ENCODE measurements at regions not wholly inside any gene's neighbourhood (a gene's known extent, or its start where the extent isn't known, plus 50 kb on each side); places are given as distances from the start of the nearest gene placed in this dataset.

DNA sequence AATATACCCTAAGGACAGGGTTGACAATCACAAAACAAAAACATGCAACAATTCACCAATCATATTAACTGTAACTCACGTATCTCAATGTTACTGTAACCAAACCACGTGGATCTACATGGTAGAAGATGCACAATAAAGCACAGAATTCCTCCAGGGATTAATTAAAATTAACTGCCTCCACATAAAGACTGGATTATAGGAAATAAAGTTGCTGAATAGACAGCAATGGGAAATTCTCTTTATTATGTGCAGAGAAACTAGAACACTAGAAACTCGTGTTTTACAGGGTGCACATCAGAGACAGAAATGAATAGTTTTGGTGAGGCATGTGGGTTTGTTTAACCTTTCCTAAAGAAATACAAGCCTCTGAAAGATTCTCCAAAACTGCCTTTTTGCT, 696.3 kb downstream of the EPHA3 start:
- no CpG with 5 or more reads among the region's 3 CpGs for WGBS, 2 donors (ENCODE audit: extremely low coverage in 2 of 2, insufficient read length in 2 of 2, insufficient replicate concordance in 1 of 2)
- H4K8ac ChIP-seq (ENCODE audit: low read depth, low read length), result no peak overlapping the region
- no peak overlapping the region for H3K18ac ChIP-seq (ENCODE audit: low read length)

DNA sequence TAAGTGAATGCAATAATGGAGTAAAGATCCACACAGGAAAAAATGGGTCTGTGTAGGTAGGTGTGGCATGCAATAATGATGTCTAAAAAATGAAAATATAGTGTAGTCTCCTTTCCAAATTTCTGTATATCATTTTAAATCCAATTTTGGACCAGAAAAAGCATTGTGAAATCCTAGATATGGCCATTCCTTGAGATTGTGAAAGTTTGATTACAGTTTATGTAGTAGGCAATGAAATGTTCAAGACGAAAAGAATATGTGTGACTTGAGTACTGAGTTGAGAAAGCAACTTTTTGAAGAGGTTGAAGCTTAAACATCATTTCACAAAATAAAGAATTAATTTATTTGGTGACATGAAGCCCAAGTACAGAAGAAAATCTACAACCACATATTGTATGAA, 698.7 kb downstream of the EPHA3 start:
- Histone ChIP-seq H2BK15ac (ENCODE audit: low read length) (no peak overlapping the region), H3K23ac (ENCODE audit: low read depth, low read length, poor library complexity) (no peak overlapping the region), H3K4me3 (ENCODE audit: low read length in 2 of 2) (no peak overlapping the region), H2BK120ac (ENCODE audit: low read depth, low read length) (no peak overlapping the region), H3K27me3 (ENCODE audit: control insufficient read depth in 3 of 3, insufficient read depth in 3 of 3, low read depth in 1 of 3, low read length in 3 of 3) (no peaks in the 10 kb centered on the region), H3K14ac (ENCODE audit: low read length) (no peak overlapping the region), H3K9ac (ENCODE audit: low read depth, low read length, poor library complexity) (no peak overlapping the region), H3K36me3 (replicated peaks in 1 of 2; ENCODE audit: control insufficient read depth in 2 of 2, insufficient read depth in 2 of 2, low read length in 2 of 2) (no peaks in the 10 kb centered on the region), H2BK12ac (ENCODE audit: low read length) (no peak overlapping the region), H3K4ac (ENCODE audit: low read length) (no peak overlapping the region), H3K27ac (replicated peaks; ENCODE audit: low read length) (no peak overlapping the region), H4K8ac (ENCODE audit: low read depth, low read length) (no peak overlapping the region), H2AFZ (ENCODE audit: low read length) (no peak overlapping the region), H3K79me1 (ENCODE audit: low read depth, low read length) (no peaks in the 10 kb centered on the region), H3K4me2 (ENCODE audit: insufficient read depth, low read length, poor library complexity, severe bottlenecking) (no peak overlapping the region), H2BK5ac (ENCODE audit: low read length) (no peak overlapping the region), H3K4me1 (ENCODE audit: control insufficient read depth in 2 of 2, insufficient read depth in 1 of 2, low read depth in 1 of 2, low read length in 2 of 2) (no peaks in the 10 kb centered on the region), H3K18ac (ENCODE audit: low read length) (no peak overlapping the region), H4K91ac (ENCODE audit: low read depth, low read length, poor library complexity) (no peak overlapping the region), H2AK5ac (ENCODE audit: low read depth, low read length) (no peak overlapping the region), H3K9me3 (replicated peaks in 1 of 2; ENCODE audit: control insufficient read depth in 2 of 2, insufficient read depth in 1 of 2, low read depth in 1 of 2, low read length in 2 of 2) (no peaks in the 10 kb centered on the region)
- no CpG with 5 or more reads among the region's 1 CpG for WGBS, 2 donors (ENCODE audit: extremely low coverage in 2 of 2, insufficient read length in 2 of 2, insufficient replicate concordance in 1 of 2)
- DNase-seq (ENCODE audit: low spot score), result no peak

More for the DNA sequence above, 696.3 kb downstream of the EPHA3 start:
- Histone ChIP-seq H3K9ac (ENCODE audit: low read depth, low read length, poor library complexity) (no peak overlapping the region), H2BK12ac (ENCODE audit: low read length) (no peak overlapping the region), H3K4me3 (ENCODE audit: low read length in 2 of 2) (no peak overlapping the region), H3K4me2 (ENCODE audit: insufficient read depth, low read length, poor library complexity, severe bottlenecking) (no peak overlapping the region), H4K91ac (ENCODE audit: low read depth, low read length, poor library complexity) (no peak overlapping the region), H3K4me1 (ENCODE audit: control insufficient read depth in 2 of 2, insufficient read depth in 1 of 2, low read depth in 1 of 2, low read length in 2 of 2) (no peaks in the 10 kb centered on the region), H2AK5ac (ENCODE audit: low read depth, low read length) (no peak overlapping the region), H3K79me1 (ENCODE audit: low read depth, low read length) (no peaks in the 10 kb centered on the region), H2BK15ac (ENCODE audit: low read length) (no peak overlapping the region), H3K14ac (ENCODE audit: low read length) (no peak overlapping the region), H2BK5ac (ENCODE audit: low read length) (no peak overlapping the region), H3K23ac (ENCODE audit: low read depth, low read length, poor library complexity) (no peak overlapping the region), H2BK120ac (ENCODE audit: low read depth, low read length) (no peak overlapping the region), H3K27me3 (ENCODE audit: control insufficient read depth in 3 of 3, insufficient read depth in 3 of 3, low read depth in 1 of 3, low read length in 3 of 3) (no peaks in the 10 kb centered on the region), H3K9me3 (replicated peaks in 1 of 2; ENCODE audit: control insufficient read depth in 2 of 2, insufficient read depth in 1 of 2, low read depth in 1 of 2, low read length in 2 of 2) (no peaks in the 10 kb centered on the region), H2AFZ (ENCODE audit: low read length) (no peak overlapping the region), H3K4ac (ENCODE audit: low read length) (no peak overlapping the region), H3K36me3 (replicated peaks in 1 of 2; ENCODE audit: control insufficient read depth in 2 of 2, insufficient read depth in 2 of 2, low read length in 2 of 2) (no peaks in the 10 kb centered on the region), H3K27ac (replicated peaks; ENCODE audit: low read length) (no peak overlapping the region)
- no peak for DNase-seq (ENCODE audit: low spot score)

DNA sequence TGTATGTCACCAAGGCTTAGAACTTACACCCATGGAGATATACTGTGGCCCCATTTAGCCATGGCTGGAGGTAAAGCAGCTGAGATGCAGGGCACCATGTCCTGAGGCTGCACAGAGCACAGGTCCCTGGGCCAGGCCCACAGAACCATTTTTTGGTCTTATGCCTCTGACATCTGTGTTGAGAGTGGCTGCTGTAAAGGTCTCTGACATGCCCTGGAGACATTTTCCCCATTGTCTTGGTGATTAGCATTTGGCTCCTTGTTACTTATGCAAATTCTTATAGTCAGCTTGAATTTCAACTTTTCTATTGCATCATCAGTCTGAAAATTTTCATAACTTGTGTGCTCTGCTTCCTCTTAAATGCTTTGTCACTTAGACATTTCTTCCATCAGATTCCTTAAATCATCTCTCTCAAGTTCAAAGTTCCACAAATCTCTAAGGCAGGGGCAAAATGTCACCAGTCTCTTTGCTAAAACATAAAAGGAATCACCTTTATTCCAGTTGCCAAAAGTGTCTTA, 701.3 kb downstream of the EPHA3 start:
- Histone ChIP-seq H2BK15ac (ENCODE audit: low read length) (no peak overlapping the region), H2AFZ (ENCODE audit: low read length) (no peak overlapping the region), H4K91ac (ENCODE audit: low read depth, low read length, poor library complexity) (no peak overlapping the region), H3K27me3 (ENCODE audit: control insufficient read depth in 3 of 3, insufficient read depth in 3 of 3, low read depth in 1 of 3, low read length in 3 of 3) (no peaks in the 10 kb centered on the region), H3K27ac (replicated peaks; ENCODE audit: low read length) (no peak overlapping the region), H3K18ac (ENCODE audit: low read length) (no peak overlapping the region), H2BK5ac (ENCODE audit: low read length) (no peak overlapping the region), H3K14ac (ENCODE audit: low read length) (no peak overlapping the region), H2AK5ac (ENCODE audit: low read depth, low read length) (no peak overlapping the region), H3K4ac (ENCODE audit: low read length) (no peak overlapping the region), H4K8ac (ENCODE audit: low read depth, low read length) (no peak overlapping the region), H3K36me3 (replicated peaks in 1 of 2; ENCODE audit: control insufficient read depth in 2 of 2, insufficient read depth in 2 of 2, low read length in 2 of 2) (no peaks in the 10 kb centered on the region), H3K9me3 (replicated peaks in 1 of 2; ENCODE audit: control insufficient read depth in 2 of 2, insufficient read depth in 1 of 2, low read depth in 1 of 2, low read length in 2 of 2) (no peaks in the 10 kb centered on the region), H3K4me3 (ENCODE audit: low read length in 2 of 2) (no peak overlapping the region), H2BK120ac (ENCODE audit: low read depth, low read length) (no peak overlapping the region), H3K23ac (ENCODE audit: low read depth, low read length, poor library complexity) (no peak overlapping the region), H3K4me1 (ENCODE audit: control insufficient read depth in 2 of 2, insufficient read depth in 1 of 2, low read depth in 1 of 2, low read length in 2 of 2) (no peaks in the 10 kb centered on the region), H3K79me1 (ENCODE audit: low read depth, low read length) (no peaks in the 10 kb centered on the region), H3K4me2 (ENCODE audit: insufficient read depth, low read length, poor library complexity, severe bottlenecking) (no peak overlapping the region), H3K9ac (ENCODE audit: low read depth, low read length, poor library complexity) (no peak overlapping the region), H2BK12ac (ENCODE audit: low read length) (no peak overlapping the region)
- no peak for DNase-seq (ENCODE audit: low spot score)

DNA sequence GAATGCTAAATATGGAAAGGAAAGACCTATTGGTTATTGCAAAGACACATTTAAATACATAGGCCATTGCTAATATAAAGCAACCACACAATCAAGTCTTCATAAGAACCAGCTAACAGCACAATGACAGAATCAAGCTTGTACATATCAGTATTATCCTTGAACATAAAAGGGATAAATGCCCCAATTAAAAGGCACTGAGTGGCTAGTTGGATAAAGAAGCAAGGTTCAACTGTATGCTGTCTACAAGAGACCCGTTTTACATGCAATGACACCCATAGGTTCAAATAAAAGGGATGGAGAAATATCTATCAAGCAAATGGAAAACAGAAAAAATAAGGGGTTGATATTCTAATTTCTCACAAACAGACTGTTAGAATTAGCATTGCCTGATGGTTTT, 706.1 kb downstream of the EPHA3 start:
- Histone ChIP-seq H3K4me3 (ENCODE audit: low read length in 2 of 2) (no peak overlapping the region), H3K4ac (ENCODE audit: low read length) (no peak overlapping the region), H3K23ac (ENCODE audit: low read depth, low read length, poor library complexity) (no peak overlapping the region), H4K91ac (ENCODE audit: low read depth, low read length, poor library complexity) (no peak overlapping the region), H3K9ac (ENCODE audit: low read depth, low read length, poor library complexity) (no peak overlapping the region), H3K18ac (ENCODE audit: low read length) (no peak overlapping the region), H2BK15ac (ENCODE audit: low read length) (no peak overlapping the region), H3K14ac (ENCODE audit: low read length) (no peak overlapping the region), H2AFZ (ENCODE audit: low read length) (no peak overlapping the region), H2BK12ac (ENCODE audit: low read length) (no peak overlapping the region), H3K27me3 (ENCODE audit: control insufficient read depth in 3 of 3, insufficient read depth in 3 of 3, low read depth in 1 of 3, low read length in 3 of 3) (no peaks in the 10 kb centered on the region), H3K36me3 (replicated peaks in 1 of 2; ENCODE audit: control insufficient read depth in 2 of 2, insufficient read depth in 2 of 2, low read length in 2 of 2) (no peaks in the 10 kb centered on the region), H3K4me2 (ENCODE audit: insufficient read depth, low read length, poor library complexity, severe bottlenecking) (no peak overlapping the region), H3K9me3 (replicated peaks in 1 of 2; ENCODE audit: control insufficient read depth in 2 of 2, insufficient read depth in 1 of 2, low read depth in 1 of 2, low read length in 2 of 2) (no peaks in the 10 kb centered on the region), H2AK5ac (ENCODE audit: low read depth, low read length) (no peak overlapping the region), H3K4me1 (ENCODE audit: control insufficient read depth in 2 of 2, insufficient read depth in 1 of 2, low read depth in 1 of 2, low read length in 2 of 2) (no peaks in the 10 kb centered on the region), H2BK120ac (ENCODE audit: low read depth, low read length) (no peak overlapping the region), H2BK5ac (ENCODE audit: low read length) (no peak overlapping the region), H3K79me1 (ENCODE audit: low read depth, low read length) (no peaks in the 10 kb centered on the region), H4K8ac (ENCODE audit: low read depth, low read length) (no peak overlapping the region), H3K27ac (replicated peaks; ENCODE audit: low read length) (no peak overlapping the region)
- DNase-seq (ENCODE audit: low spot score), result no peak
- no CpG with 5 or more reads among the region's 1 CpG for WGBS, 2 donors (ENCODE audit: extremely low coverage in 2 of 2, insufficient read length in 2 of 2, insufficient replicate concordance in 1 of 2)
